Eye (tissue), 1 donor: ENCODE measurements at regions not wholly inside any gene's neighbourhood (a gene's known extent, or its start where the extent isn't known, plus 50 kb on each side); places are given as distances from the start of the nearest gene placed in this dataset.

Experiments used
- DNase-seq: peaks from one replicate; pipeline ENCODE4 v3.0.0-alpha.2; 2015

- no peak for DNase-seq
Measured at GRCh38 chr2:226424971-226425370, 374.6 kb downstream of the IRS1 start.

- DNase-seq: peak; percentile 26
Measured at GRCh38 chr2:226423498-226423960, 376.1 kb downstream of the IRS1 start.

GRCh38 chr2:226420646-226421045 is 379.0 kb downstream of the IRS1 start:
- no peak for DNase-seq

- no peak for DNase-seq
Measured at GRCh38 chr2:226418521-226418920, 381.1 kb downstream of the IRS1 start.

GRCh38 chr2:226414335-226414734 is 385.3 kb downstream of the IRS1 start:
- DNase-seq: peak; percentile 51

- DNase-seq: no peak
Measured at GRCh38 chr2:226413498-226414130, 386.0 kb downstream of the IRS1 start.

- DNase-seq: no peak
Measured at GRCh38 chr2:226411727-226412360, 387.8 kb downstream of the IRS1 start.

GRCh38 chr2:226411205-226411604 is 388.4 kb downstream of the IRS1 start:
- DNase-seq: no peak

- DNase-seq: peak; percentile 60
Measured at GRCh38 chr2:226410247-226410835, 389.3 kb downstream of the IRS1 start.

- DNase-seq: no peak
Measured at GRCh38 chr2:226409134-226409533, 390.5 kb downstream of the IRS1 start.

- DNase-seq: no peak
Measured at GRCh38 chr2:226408141-226408540, 391.5 kb downstream of the IRS1 start.

- DNase-seq: no peak
Measured at GRCh38 chr2:226407135-226407534, 392.5 kb downstream of the IRS1 start.

GRCh38 chr2:226405465-226405864 is 394.2 kb downstream of the IRS1 start:
- DNase-seq: no peak

- no peak for DNase-seq
Measured at GRCh38 chr2:226403369-226403768, 396.3 kb downstream of the IRS1 start.

GRCh38 chr2:226399006-226399405 is 400.6 kb downstream of the IRS1 start:
- DNase-seq: no peak

GRCh38 chr2:226398580-226398979 is 401.0 kb downstream of the IRS1 start:
- DNase-seq: no peak

GRCh38 chr2:226396541-226396940 is 403.1 kb downstream of the IRS1 start:
- DNase-seq: no peak

GRCh38 chr2:226387499-226387942 is 412.1 kb downstream of the IRS1 start:
- DNase-seq: no peak

- no peak for DNase-seq
Measured at GRCh38 chr2:226383461-226383860, 416.2 kb downstream of the IRS1 start.

- DNase-seq: no peak
Measured at GRCh38 chr2:226380679-226381078, 418.9 kb downstream of the IRS1 start.

- DNase-seq: no peak
Measured at GRCh38 chr2:226378753-226379705, 420.6 kb downstream of the IRS1 start.

- peak; percentile 22 for DNase-seq
Measured at GRCh38 chr2:226376516-226377180, 423.0 kb downstream of the IRS1 start.
